Epithelial cell of prostate (primary cell): ENCODE measurements at regions not wholly inside any gene's neighbourhood (a gene's known extent, or its start where the extent isn't known, plus 50 kb on each side); places are given as distances from the start of the nearest gene placed in this dataset.
A peak's percentile ranks its signal among the peaks of the same experiment; 100 is the strongest.
"Not testable (repeated sequence)": the region's sequence is repeated elsewhere in the genome, so short reads cannot be mapped to it uniquely, and the experiment has no call there.

ENCODE experiments used
- DNase-seq: peaks from one replicate; pipeline ENCODE4 v3.0.0-alpha.2; 2011; ENCODE audit warnings: low read depth, low spot score
- H3K27ac ChIP-seq: fragments of 450-650 bp; 2 replicates; pipeline ENCODE4 v1.5.1; 2017; ENCODE audit warnings: mild to moderate bottlenecking

- DNase-seq = no peak
- H3K27ac ChIP-seq = no peak overlapping the region
These were observed 1026.8 kb downstream of the CDH11 start for GRCh38 chr16:64094992-64095634.

- H3K27ac ChIP-seq = no peak overlapping the region
- DNase-seq = no peak
These were observed 1027.5 kb downstream of the CDH11 start for GRCh38 chr16:64094181-64094965.

GRCh38 chr16:64092271-64092670 lies 1029.6 kb downstream of the CDH11 start:
- no peak overlapping the region for H3K27ac ChIP-seq
- DNase-seq = peak; percentile 55

- DNase-seq = no peak
- H3K27ac ChIP-seq = no peak overlapping the region
These were observed 1031.5 kb downstream of the CDH11 start for GRCh38 chr16:64090327-64090726.

GRCh38 chr16:64089697-64090096 lies 1032.2 kb downstream of the CDH11 start:
- no peak for DNase-seq
- no peak overlapping the region for H3K27ac ChIP-seq

GRCh38 chr16:64088838-64089237 lies 1033.0 kb downstream of the CDH11 start:
- no peak for DNase-seq
- H3K27ac ChIP-seq = no peak overlapping the region

- DNase-seq = no peak
- H3K27ac ChIP-seq = no peak overlapping the region
These were observed 1036.6 kb downstream of the CDH11 start for GRCh38 chr16:64085296-64085695.

GRCh38 chr16:64084706-64085105 lies 1037.2 kb downstream of the CDH11 start:
- H3K27ac ChIP-seq = no peak overlapping the region
- DNase-seq = no peak

GRCh38 chr16:64083428-64084129 lies 1038.3 kb downstream of the CDH11 start:
- no peak for DNase-seq
- H3K27ac ChIP-seq = no peak overlapping the region

- no peak for DNase-seq
- H3K27ac ChIP-seq = no peak overlapping the region
These were observed 1044.6 kb downstream of the CDH11 start for GRCh38 chr16:64077242-64077641.

GRCh38 chr16:64074706-64075105 lies 1047.2 kb downstream of the CDH11 start:
- no peak for DNase-seq
- no peak overlapping the region for H3K27ac ChIP-seq

- not testable (repeated sequence) for DNase-seq, H3K27ac ChIP-seq
These were observed 1049.6 kb downstream of the CDH11 start for GRCh38 chr16:64072131-64072730.

GRCh38 chr16:64065523-64065922 lies 1056.3 kb downstream of the CDH11 start:
- no peak overlapping the region for H3K27ac ChIP-seq
- DNase-seq = no peak

GRCh38 chr16:64061621-64062020 lies 1060.2 kb downstream of the CDH11 start:
- no peak for DNase-seq
- H3K27ac ChIP-seq = no peak overlapping the region

- DNase-seq = no peak
These were observed 1061.2 kb downstream of the CDH11 start for GRCh38 chr16:64060631-64061030.

GRCh38 chr16:64058685-64059084 lies 1063.2 kb downstream of the CDH11 start:
- no peak overlapping the region for H3K27ac ChIP-seq
- DNase-seq = no peak

More at GRCh38 chr16:64060631-64061030, 1061.2 kb downstream of the CDH11 start:
- no peak overlapping the region for H3K27ac ChIP-seq

- no peak overlapping the region for H3K27ac ChIP-seq
- no peak for DNase-seq
These were observed 1070.0 kb downstream of the CDH11 start for GRCh38 chr16:64051824-64052223.

- H3K27ac ChIP-seq = peak overlapping the region; percentile 21
- DNase-seq = no peak
These were observed 1074.0 kb downstream of the CDH11 start for GRCh38 chr16:64047878-64048277.

GRCh38 chr16:64047207-64047606 lies 1074.7 kb downstream of the CDH11 start:
- peak overlapping the region; percentile 21 for H3K27ac ChIP-seq
- no peak for DNase-seq

- no peak for DNase-seq
- no peak overlapping the region for H3K27ac ChIP-seq
These were observed 1086.5 kb downstream of the CDH11 start for GRCh38 chr16:64035337-64035736.

- DNase-seq = no peak
- no peak overlapping the region for H3K27ac ChIP-seq
These were observed 1102.5 kb downstream of the CDH11 start for GRCh38 chr16:64019339-64019738.
